ENCODE measurements at regions not wholly inside any gene's neighbourhood (a gene's known extent, or its start where the extent isn't known, plus 50 kb on each side); places are given as distances from the start of the nearest gene placed in this dataset.
"Not testable (repeated sequence)": the region's sequence is repeated elsewhere in the genome, so short reads cannot be mapped to it uniquely, and the experiment has no call there.

- DNase-seq (ENCODE audit: extremely low read depth in 1 of 2, low read depth in 1 of 2), result no peak
These were observed 417.1 kb downstream of the SOCS6 start for GRCh38 chr18:70705831-70706416.

- no peak for DNase-seq (ENCODE audit: extremely low read depth in 1 of 2, low read depth in 1 of 2)
These were observed 411.7 kb downstream of the SOCS6 start for GRCh38 chr18:70700496-70700895.

GRCh38 chr18:70698574-70698973, 409.7 kb downstream of the SOCS6 start:
- DNase-seq (ENCODE audit: extremely low read depth in 1 of 2, low read depth in 1 of 2), result no peak

GRCh38 chr18:70693246-70693645, 404.4 kb downstream of the SOCS6 start:
- no peak for DNase-seq (ENCODE audit: extremely low read depth in 1 of 2, low read depth in 1 of 2)

GRCh38 chr18:70689765-70690164, 400.9 kb downstream of the SOCS6 start:
- DNase-seq (ENCODE audit: extremely low read depth in 1 of 2, low read depth in 1 of 2), result not testable (repeated sequence)

GRCh38 chr18:70688286-70688685, 399.4 kb downstream of the SOCS6 start:
- no peak for DNase-seq (ENCODE audit: extremely low read depth in 1 of 2, low read depth in 1 of 2)

GRCh38 chr18:70684821-70685220, 396.0 kb downstream of the SOCS6 start:
- no peak for DNase-seq (ENCODE audit: extremely low read depth in 1 of 2, low read depth in 1 of 2)

- DNase-seq (ENCODE audit: extremely low read depth in 1 of 2, low read depth in 1 of 2), result no peak
These were observed 394.4 kb downstream of the SOCS6 start for GRCh38 chr18:70683263-70683662.

GRCh38 chr18:70674896-70675295, 386.1 kb downstream of the SOCS6 start:
- no peak for DNase-seq (ENCODE audit: extremely low read depth in 1 of 2, low read depth in 1 of 2)

- DNase-seq (ENCODE audit: extremely low read depth in 1 of 2, low read depth in 1 of 2), result no peak
These were observed 385.0 kb downstream of the SOCS6 start for GRCh38 chr18:70673831-70674230.

- DNase-seq (ENCODE audit: extremely low read depth in 1 of 2, low read depth in 1 of 2), result no peak
These were observed 383.7 kb downstream of the SOCS6 start for GRCh38 chr18:70672581-70672980.

- no peak for DNase-seq (ENCODE audit: extremely low read depth in 1 of 2, low read depth in 1 of 2)
These were observed 383.2 kb downstream of the SOCS6 start for GRCh38 chr18:70671889-70672565.

- DNase-seq (ENCODE audit: extremely low read depth in 1 of 2, low read depth in 1 of 2), result no peak
These were observed 378.1 kb downstream of the SOCS6 start for GRCh38 chr18:70666936-70667335.

- DNase-seq (ENCODE audit: extremely low read depth in 1 of 2, low read depth in 1 of 2), result no peak
These were observed 374.3 kb downstream of the SOCS6 start for GRCh38 chr18:70663141-70663540.

GRCh38 chr18:70662588-70662987, 373.7 kb downstream of the SOCS6 start:
- no peak for DNase-seq (ENCODE audit: extremely low read depth in 1 of 2, low read depth in 1 of 2)

GRCh38 chr18:70659036-70659925, 370.4 kb downstream of the SOCS6 start:
- DNase-seq (ENCODE audit: extremely low read depth in 1 of 2, low read depth in 1 of 2), result no peak

GRCh38 chr18:70653671-70654070, 364.8 kb downstream of the SOCS6 start:
- DNase-seq (ENCODE audit: extremely low read depth in 1 of 2, low read depth in 1 of 2), result no peak

- no peak for DNase-seq (ENCODE audit: extremely low read depth in 1 of 2, low read depth in 1 of 2)
These were observed 362.0 kb downstream of the SOCS6 start for GRCh38 chr18:70650878-70651277.

- DNase-seq (ENCODE audit: extremely low read depth in 1 of 2, low read depth in 1 of 2), result no peak
These were observed 360.8 kb downstream of the SOCS6 start for GRCh38 chr18:70649683-70650082.

- DNase-seq (ENCODE audit: extremely low read depth in 1 of 2, low read depth in 1 of 2), result no peak
These were observed 357.1 kb downstream of the SOCS6 start for GRCh38 chr18:70645971-70646370.

- DNase-seq (ENCODE audit: extremely low read depth in 1 of 2, low read depth in 1 of 2), result no peak
These were observed 355.0 kb downstream of the SOCS6 start for GRCh38 chr18:70643812-70644211.

All from stimulated activated CD8-positive, alpha-beta memory T cell treated with anti-CD3 and anti-CD28 coated beads, Interleukin-7, amount 100 ng/mL, for 48 hours (primary cell).